ENCODE measurements at regions not wholly inside any gene's neighbourhood (a gene's known extent, or its start where the extent isn't known, plus 50 kb on each side); places are given as distances from the start of the nearest gene placed in this dataset.

DNA sequence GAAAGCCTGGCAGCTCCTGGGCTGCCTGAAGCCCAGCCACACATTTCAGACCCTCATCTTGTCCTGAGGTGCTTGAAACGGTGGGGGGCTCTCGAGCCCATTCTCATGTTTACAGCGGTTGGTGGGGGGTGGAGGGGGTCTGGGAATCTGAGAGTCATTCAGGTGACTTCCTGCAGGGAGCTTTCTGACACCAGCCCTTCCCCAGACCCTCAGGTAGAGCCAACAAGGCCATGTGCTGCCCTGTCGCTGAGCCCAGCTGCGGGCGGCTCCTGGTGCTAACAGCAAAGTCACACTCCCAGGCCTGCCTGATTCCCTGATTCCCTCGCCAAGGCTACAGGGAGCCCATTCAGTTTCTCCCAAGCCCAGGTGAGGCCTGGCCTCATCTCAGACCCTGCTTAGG lies 324.9 kb upstream of the MEX3C start:
- Histone ChIP-seq H3K9me3 (no peaks in the 10 kb centered on the region), H3K27ac (ENCODE audit: low read depth in 2 of 2, low read length in 1 of 2) (no peak overlapping the region), H3F3A (replicated peaks; ENCODE audit: insufficient read depth) (no peaks in the 10 kb centered on the region), H3K79me2 (ENCODE audit: insufficient read depth) (no peaks in the 10 kb centered on the region), H3K4me1 (ENCODE audit: control insufficient read depth in 1 of 2, insufficient read depth in 2 of 2, low read depth in 1 of 2, low read length in 1 of 2) (no peaks in the 10 kb centered on the region), H4K20me1 (ENCODE audit: insufficient read depth) (no peaks in the 10 kb centered on the region), H3K9ac (no peak overlapping the region), H3K9me2 (no peaks in the 10 kb centered on the region), H2AFZ (ENCODE audit: low read depth) (no peak overlapping the region), H3K27me3 (ENCODE audit: insufficient read depth) (no peaks in the 10 kb centered on the region), H3K4me3 (ENCODE audit: low read depth in 2 of 2, low read length in 1 of 2) (no peak overlapping the region), H3K36me3 (replicated peaks in 1 of 2; ENCODE audit: control insufficient read depth in 1 of 2, insufficient read depth in 2 of 2, low read length in 1 of 2) (no peaks in the 10 kb centered on the region), H3K4me2 (no peak overlapping the region)
- no peak for DNase-seq
- ChIA-PET POLR2A (no interaction called here), CTCF (no interaction called here)
- 53% methylated on average over 3 of the region's 7 CpGs for WGBS (ENCODE audit: low lambda C conversion rate)
- TF ChIP-seq FOXJ3 (CRISPR knock-in tag; IDR thresholded peaks at IDR 0.05) (no peak), RAD21 (IDR thresholded peaks at IDR 0.05; ENCODE audit: low read length) (no peak)

DNA sequence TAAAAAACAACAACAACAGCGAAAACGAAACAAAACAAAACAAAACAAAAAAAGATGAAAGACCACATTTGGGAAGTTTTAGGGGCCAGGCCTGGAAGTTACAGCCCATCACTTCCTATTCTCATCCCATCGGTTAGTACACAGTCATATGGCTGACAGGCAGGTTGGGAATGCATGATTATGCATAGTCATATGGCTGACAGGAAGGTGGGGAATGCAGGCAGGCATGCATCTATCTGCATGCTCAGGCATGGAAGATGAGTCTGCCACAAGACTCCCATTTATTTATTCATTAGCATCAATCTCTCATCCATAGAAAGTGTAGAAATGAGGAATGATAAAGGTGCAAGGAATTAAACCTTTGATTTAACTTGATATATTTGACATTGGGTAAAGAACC lies 325.3 kb upstream of the MEX3C start:
- H3K4me2 ChIP-seq = no peak overlapping the region
- no peak overlapping the region for H2AFZ ChIP-seq (ENCODE audit: low read depth)
- POLR2A ChIA-PET = no interaction called here
- no peaks in the 10 kb centered on the region for H3K9me2 ChIP-seq
- no peaks in the 10 kb centered on the region for H3K4me1 ChIP-seq (ENCODE audit: control insufficient read depth in 1 of 2, insufficient read depth in 2 of 2, low read depth in 1 of 2, low read length in 1 of 2)
- H3F3A ChIP-seq (replicated peaks; ENCODE audit: insufficient read depth) = no peaks in the 10 kb centered on the region
- H3K9me3 ChIP-seq = no peaks in the 10 kb centered on the region
- H3K36me3 ChIP-seq (replicated peaks in 1 of 2; ENCODE audit: control insufficient read depth in 1 of 2, insufficient read depth in 2 of 2, low read length in 1 of 2) = no peaks in the 10 kb centered on the region
- WGBS (ENCODE audit: low lambda C conversion rate) = 54% methylated on average over 3 of the region's 3 CpGs
- H3K27me3 ChIP-seq (ENCODE audit: insufficient read depth) = no peaks in the 10 kb centered on the region
- H3K9ac ChIP-seq = no peak overlapping the region
- CTCF ChIA-PET = no interaction called here
- H3K27ac ChIP-seq (ENCODE audit: low read depth in 2 of 2, low read length in 1 of 2) = no peak overlapping the region
- H4K20me1 ChIP-seq (ENCODE audit: insufficient read depth) = no peaks in the 10 kb centered on the region
- H3K4me3 ChIP-seq (ENCODE audit: low read depth in 2 of 2, low read length in 1 of 2) = no peak overlapping the region
- H3K79me2 ChIP-seq (ENCODE audit: insufficient read depth) = no peaks in the 10 kb centered on the region
- TF ChIP-seq YY1 (IDR thresholded peaks at IDR 0.05; ENCODE audit: low read depth) (no peak), FOXM1 (IDR thresholded peaks at IDR 0.05; ENCODE audit: low read depth) (no peak)
- TF ChIP-seq, protein P1, sequence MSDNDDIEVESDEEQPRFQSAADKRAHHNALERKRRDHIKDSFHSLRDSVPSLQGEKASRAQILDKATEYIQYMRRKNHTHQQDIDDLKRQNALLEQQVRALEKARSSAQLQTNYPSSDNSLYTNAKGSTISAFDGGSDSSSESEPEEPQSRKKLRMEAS (IDR thresholded peaks at IDR 0.05; ENCODE audit: low read depth) = no peak
- DNase-seq = no peak

DNA sequence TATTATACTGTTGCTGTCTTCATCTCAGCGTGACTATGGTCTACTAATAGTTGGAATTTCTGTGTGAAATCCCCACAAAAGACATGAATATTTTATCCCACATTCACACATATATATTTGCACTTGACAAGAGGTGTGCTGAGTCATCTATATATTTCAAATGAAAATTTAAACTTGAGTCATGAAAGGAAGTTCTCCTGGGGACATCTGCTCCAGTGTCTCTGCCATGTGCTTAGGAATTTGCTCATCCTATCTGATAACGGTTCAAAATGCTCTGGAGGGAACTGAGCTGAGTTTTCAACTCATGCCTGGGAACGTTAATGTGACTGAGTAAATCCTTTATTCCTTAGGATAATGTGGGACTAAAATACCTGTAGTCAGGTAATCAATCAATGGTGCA lies 326.2 kb upstream of the MEX3C start:
- no peak overlapping the region for H3K9ac ChIP-seq
- WGBS (ENCODE audit: low lambda C conversion rate) = 37% methylated on average over 3 of the region's 3 CpGs
- no peak overlapping the region for H3K4me2 ChIP-seq
- H3F3A ChIP-seq (replicated peaks; ENCODE audit: insufficient read depth) = no peaks in the 10 kb centered on the region
- no peaks in the 10 kb centered on the region for H3K9me2 ChIP-seq
- no peaks in the 10 kb centered on the region for H3K27me3 ChIP-seq (ENCODE audit: insufficient read depth)
- H3K27ac ChIP-seq (ENCODE audit: low read depth in 2 of 2, low read length in 1 of 2) = no peak overlapping the region
- no peaks in the 10 kb centered on the region for H4K20me1 ChIP-seq (ENCODE audit: insufficient read depth)
- H2AFZ ChIP-seq (ENCODE audit: low read depth) = no peak overlapping the region
- H3K4me3 ChIP-seq (ENCODE audit: low read depth in 2 of 2, low read length in 1 of 2) = no peak overlapping the region
- no peaks in the 10 kb centered on the region for H3K9me3 ChIP-seq
- CTCF ChIA-PET = no interaction called here
- H3K4me1 ChIP-seq (ENCODE audit: control insufficient read depth in 1 of 2, insufficient read depth in 2 of 2, low read depth in 1 of 2, low read length in 1 of 2) = no peaks in the 10 kb centered on the region
- H3K79me2 ChIP-seq (ENCODE audit: insufficient read depth) = no peaks in the 10 kb centered on the region
- no peaks in the 10 kb centered on the region for H3K36me3 ChIP-seq (replicated peaks in 1 of 2; ENCODE audit: control insufficient read depth in 1 of 2, insufficient read depth in 2 of 2, low read length in 1 of 2)
- TF ChIP-seq, protein P1 (IDR thresholded peaks at IDR 0.05; ENCODE audit: low read depth) = no peak
- TF ChIP-seq TEAD4 (IDR thresholded peaks at IDR 0.05; ENCODE audit: borderline replicate concordance, insufficient read depth) (no peak), EP300 (IDR thresholded peaks at IDR 0.05; ENCODE audit: borderline replicate concordance in 1 of 2, low read depth in 1 of 2, low read length in 1 of 2) (no peak), TAF1 (IDR thresholded peaks at IDR 0.05; ENCODE audit: borderline replicate concordance, low read depth, low read length) (no peak), FOXM1 (IDR thresholded peaks at IDR 0.05; ENCODE audit: low read depth) (no peak), RFX5 (IDR thresholded peaks at IDR 0.05; ENCODE audit: low read length) (no peak), GABPA (IDR thresholded peaks at IDR 0.05; ENCODE audit: low read depth) (no peak), ELF1 (IDR thresholded peaks at IDR 0.05) (no peak), SMC3 (IDR thresholded peaks at IDR 0.05; ENCODE audit: low read depth, low read length) (no peak), EZH2phosphoT487 (IDR thresholded peaks at IDR 0.05; ENCODE audit: borderline replicate concordance, low read depth) (no peak)
- TF ChIP-seq, protein P2, sequence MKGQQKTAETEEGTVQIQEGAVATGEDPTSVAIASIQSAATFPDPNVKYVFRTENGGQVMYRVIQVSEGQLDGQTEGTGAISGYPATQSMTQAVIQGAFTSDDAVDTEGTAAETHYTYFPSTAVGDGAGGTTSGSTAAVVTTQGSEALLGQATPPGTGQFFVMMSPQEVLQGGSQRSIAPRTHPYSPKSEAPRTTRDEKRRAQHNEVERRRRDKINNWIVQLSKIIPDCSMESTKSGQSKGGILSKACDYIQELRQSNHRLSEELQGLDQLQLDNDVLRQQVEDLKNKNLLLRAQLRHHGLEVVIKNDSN (IDR thresholded peaks at IDR 0.05; ENCODE audit: borderline replicate concordance, low read depth) = no peak
- TF ChIP-seq, protein P3, sequence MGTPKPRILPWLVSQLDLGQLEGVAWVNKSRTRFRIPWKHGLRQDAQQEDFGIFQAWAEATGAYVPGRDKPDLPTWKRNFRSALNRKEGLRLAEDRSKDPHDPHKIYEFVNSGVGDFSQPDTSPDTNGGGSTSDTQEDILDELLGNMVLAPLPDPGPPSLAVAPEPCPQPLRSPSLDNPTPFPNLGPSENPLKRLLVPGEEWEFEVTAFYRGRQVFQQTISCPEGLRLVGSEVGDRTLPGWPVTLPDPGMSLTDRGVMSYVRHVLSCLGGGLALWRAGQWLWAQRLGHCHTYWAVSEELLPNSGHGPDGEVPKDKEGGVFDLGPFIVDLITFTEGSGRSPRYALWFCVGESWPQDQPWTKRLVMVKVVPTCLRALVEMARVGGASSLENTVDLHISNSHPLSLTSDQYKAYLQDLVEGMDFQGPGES (IDR thresholded peaks at IDR 0.05; ENCODE audit: low read depth, low read length) = no peak
- no peak for DNase-seq
- POLR2A ChIA-PET = no interaction called here

All from SK-N-SH (cell line).